ENCODE measurements at regions not wholly inside any gene's neighbourhood (a gene's known extent, or its start where the extent isn't known, plus 50 kb on each side); places are given as distances from the start of the nearest gene placed in this dataset.

DNA sequence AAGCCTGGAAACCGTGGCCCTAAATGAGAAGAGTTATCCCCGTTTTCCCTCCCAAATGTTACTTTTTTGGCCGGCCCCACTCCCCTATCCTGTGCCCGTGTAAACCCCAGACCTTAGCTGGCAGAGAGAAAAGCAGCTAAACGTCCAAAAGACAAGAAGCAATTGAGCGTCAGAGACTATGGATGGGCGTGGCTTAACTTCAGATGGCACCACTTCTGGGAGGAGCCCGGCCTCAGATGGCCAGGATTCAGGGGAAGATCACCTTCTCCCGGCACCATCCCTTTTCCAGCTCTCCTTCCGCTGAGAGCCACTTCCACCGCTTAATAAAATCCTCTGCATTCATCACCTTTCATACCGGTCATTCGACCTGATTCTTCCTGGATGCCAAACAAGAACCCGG lies 350.1 kb upstream of the PCDH7 start:
- POLR2A ChIA-PET = no interaction called here

DNA sequence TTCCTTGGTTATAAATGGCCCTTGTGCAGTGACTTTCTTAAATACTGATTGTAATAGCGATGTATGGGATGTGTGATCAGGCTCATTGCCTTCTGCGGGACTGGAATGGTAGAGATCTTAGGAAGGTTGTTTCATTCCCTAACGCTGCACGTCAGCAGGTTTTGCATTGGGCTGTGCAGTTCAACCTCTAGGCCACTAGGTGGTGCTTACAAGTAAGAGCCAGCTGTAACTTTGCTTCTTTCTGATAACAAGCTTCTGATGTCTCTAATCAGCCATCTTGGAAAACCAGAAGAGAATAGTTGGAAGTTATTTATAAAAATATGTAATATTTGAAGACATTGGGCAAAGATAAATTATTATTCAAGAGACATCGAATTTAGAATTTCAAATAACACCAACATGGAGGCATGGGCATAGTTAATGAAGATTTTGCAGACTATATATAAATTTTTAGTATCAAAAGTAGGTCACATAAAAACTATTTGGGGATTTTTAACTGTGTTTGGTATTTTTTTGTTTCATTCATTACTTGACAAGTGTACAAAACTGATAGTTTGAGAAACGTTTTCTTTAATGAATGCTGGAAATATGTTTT lies 339.7 kb upstream of the PCDH7 start:
- no peaks in the 10 kb centered on the region for H3K27me3 ChIP-seq (ENCODE audit: control insufficient read depth in 2 of 2, insufficient read depth in 2 of 2, low read length in 2 of 2)
- no peaks in the 10 kb centered on the region for H3K9me1 ChIP-seq (replicated peaks; ENCODE audit: control insufficient read depth, extremely low read depth, insufficient read depth, low read length)
- no peaks in the 10 kb centered on the region for H4K20me1 ChIP-seq (replicated peaks; ENCODE audit: control insufficient read depth, extremely low read depth, insufficient read depth, low read length)
- ChIA-PET POLR2A (no interaction called here), CTCF (interaction anchor here (0.6 to 1.8 kb wide), 17 partner anchors 8 to 665 kb away, joined by 3 to 26 read pairs (median 4); no protein-coding TSS in a partner anchor)
- no peaks in the 10 kb centered on the region for H3K36me3 ChIP-seq (ENCODE audit: control insufficient read depth in 2 of 2, extremely low read depth in 1 of 2, insufficient read depth in 2 of 2, low read length in 2 of 2)
- H3K9ac ChIP-seq (replicated peaks; ENCODE audit: extremely low read depth, insufficient read depth, low read length) = no peak overlapping the region
- H3K4me1 ChIP-seq (ENCODE audit: control insufficient read depth, extremely low read depth, insufficient read depth, low read length) = peaks cover 6% of the 10 kb centered on the region
- peak overlapping the region; percentile 62 for H2AFZ ChIP-seq (ENCODE audit: low read depth, low read length)
- intact Hi-C loops (cut with micrococcal nuclease) (loop anchor here (1.0 kb wide), 2 partner anchors 157 to 334 kb away; no protein-coding TSS in a partner anchor), dilution Hi-C loops (cut with MboI; ENCODE audit: extremely low pct_ligation_motif_present, low sequenced_read_pairs) (no loop called here)
- H3K79me2 ChIP-seq (ENCODE audit: control insufficient read depth, insufficient read depth, low read length) = no peaks in the 10 kb centered on the region
- DNase-seq (ENCODE audit: low read depth, low spot score) (peak; percentile 76), FAIRE-seq (peak; percentile 75)
- no peak for TF ChIP-seq POLR2A (IDR thresholded peaks at IDR 0.05; ENCODE audit: low read depth, low read length)
- TF ChIP-seq, protein P1, sequence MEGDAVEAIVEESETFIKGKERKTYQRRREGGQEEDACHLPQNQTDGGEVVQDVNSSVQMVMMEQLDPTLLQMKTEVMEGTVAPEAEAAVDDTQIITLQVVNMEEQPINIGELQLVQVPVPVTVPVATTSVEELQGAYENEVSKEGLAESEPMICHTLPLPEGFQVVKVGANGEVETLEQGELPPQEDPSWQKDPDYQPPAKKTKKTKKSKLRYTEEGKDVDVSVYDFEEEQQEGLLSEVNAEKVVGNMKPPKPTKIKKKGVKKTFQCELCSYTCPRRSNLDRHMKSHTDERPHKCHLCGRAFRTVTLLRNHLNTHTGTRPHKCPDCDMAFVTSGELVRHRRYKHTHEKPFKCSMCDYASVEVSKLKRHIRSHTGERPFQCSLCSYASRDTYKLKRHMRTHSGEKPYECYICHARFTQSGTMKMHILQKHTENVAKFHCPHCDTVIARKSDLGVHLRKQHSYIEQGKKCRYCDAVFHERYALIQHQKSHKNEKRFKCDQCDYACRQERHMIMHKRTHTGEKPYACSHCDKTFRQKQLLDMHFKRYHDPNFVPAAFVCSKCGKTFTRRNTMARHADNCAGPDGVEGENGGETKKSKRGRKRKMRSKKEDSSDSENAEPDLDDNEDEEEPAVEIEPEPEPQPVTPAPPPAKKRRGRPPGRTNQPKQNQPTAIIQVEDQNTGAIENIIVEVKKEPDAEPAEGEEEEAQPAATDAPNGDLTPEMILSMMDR (IDR thresholded peaks at IDR 0.05; ENCODE audit: extremely low read depth in 1 of 2, insufficient read depth in 1 of 2, low read depth in 1 of 2, low read length in 2 of 2) = peak; percentile 90 to 93
- no TSS peak for BruUV-seq (replicated peaks)
- no peak overlapping the region for H3K4me3 ChIP-seq (replicated peaks in 1 of 3; ENCODE audit: insufficient read depth in 1 of 3, low read depth in 1 of 3, low read length in 3 of 3)
- no peaks in the 10 kb centered on the region for H3K9me3 ChIP-seq (replicated peaks; ENCODE audit: control insufficient read depth, insufficient read depth, low read length)
- no peak overlapping the region for H3K27ac ChIP-seq (ENCODE audit: insufficient read depth, low read depth, low read length)
- H3K4me2 ChIP-seq (ENCODE audit: insufficient read depth, low read length) = peak overlapping the region; percentile 23

More for the DNA sequence above, 350.1 kb upstream of the PCDH7 start:
- H3K27me3 ChIP-seq (ENCODE audit: control insufficient read depth in 2 of 2, insufficient read depth in 2 of 2, low read length in 2 of 2) = no peaks in the 10 kb centered on the region
- no peaks in the 10 kb centered on the region for H3K4me1 ChIP-seq (ENCODE audit: control insufficient read depth, extremely low read depth, insufficient read depth, low read length)
- no peak overlapping the region for H3K9ac ChIP-seq (replicated peaks; ENCODE audit: extremely low read depth, insufficient read depth, low read length)
- no TSS peak for BruUV-seq (replicated peaks)
- FAIRE-seq (no peak), DNase-seq (ENCODE audit: low read depth, low spot score) (no peak)
- no peak overlapping the region for H2AFZ ChIP-seq (ENCODE audit: low read depth, low read length)
- intact Hi-C loops (cut with micrococcal nuclease) (no loop called here), dilution Hi-C loops (cut with MboI; ENCODE audit: extremely low pct_ligation_motif_present, low sequenced_read_pairs) (no loop called here)
- H3K9me3 ChIP-seq (replicated peaks; ENCODE audit: control insufficient read depth, insufficient read depth, low read length) = no peaks in the 10 kb centered on the region
- H3K4me2 ChIP-seq (ENCODE audit: insufficient read depth, low read length) = no peak overlapping the region
- H4K20me1 ChIP-seq (replicated peaks; ENCODE audit: control insufficient read depth, extremely low read depth, insufficient read depth, low read length) = no peaks in the 10 kb centered on the region
- no peaks in the 10 kb centered on the region for H3K36me3 ChIP-seq (ENCODE audit: control insufficient read depth in 2 of 2, extremely low read depth in 1 of 2, insufficient read depth in 2 of 2, low read length in 2 of 2)
- CTCF ChIA-PET = no interaction called here
- no peaks in the 10 kb centered on the region for H3K9me1 ChIP-seq (replicated peaks; ENCODE audit: control insufficient read depth, extremely low read depth, insufficient read depth, low read length)
- TF ChIP-seq POLR2A (IDR thresholded peaks at IDR 0.05; ENCODE audit: low read depth, low read length) (no peak), FOS (IDR thresholded peaks at IDR 0.05; ENCODE audit: borderline replicate concordance, insufficient read depth, low read length) (no peak)
- TF ChIP-seq, protein P2, sequence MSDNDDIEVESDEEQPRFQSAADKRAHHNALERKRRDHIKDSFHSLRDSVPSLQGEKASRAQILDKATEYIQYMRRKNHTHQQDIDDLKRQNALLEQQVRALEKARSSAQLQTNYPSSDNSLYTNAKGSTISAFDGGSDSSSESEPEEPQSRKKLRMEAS (IDR thresholded peaks at IDR 0.05; ENCODE audit: insufficient read depth, insufficient read length) = no peak
- H3K27ac ChIP-seq (ENCODE audit: insufficient read depth, low read depth, low read length) = no peak overlapping the region
- no peak overlapping the region for H3K4me3 ChIP-seq (replicated peaks in 1 of 3; ENCODE audit: insufficient read depth in 1 of 3, low read depth in 1 of 3, low read length in 3 of 3)
- H3K79me2 ChIP-seq (ENCODE audit: control insufficient read depth, insufficient read depth, low read length) = no peaks in the 10 kb centered on the region

All from endothelial cell of umbilical vein (primary cell).